ENCODE measurements at regions not wholly inside any gene's neighbourhood (a gene's known extent, or its start where the extent isn't known, plus 50 kb on each side); places are given as distances from the start of the nearest gene placed in this dataset.

DNA sequence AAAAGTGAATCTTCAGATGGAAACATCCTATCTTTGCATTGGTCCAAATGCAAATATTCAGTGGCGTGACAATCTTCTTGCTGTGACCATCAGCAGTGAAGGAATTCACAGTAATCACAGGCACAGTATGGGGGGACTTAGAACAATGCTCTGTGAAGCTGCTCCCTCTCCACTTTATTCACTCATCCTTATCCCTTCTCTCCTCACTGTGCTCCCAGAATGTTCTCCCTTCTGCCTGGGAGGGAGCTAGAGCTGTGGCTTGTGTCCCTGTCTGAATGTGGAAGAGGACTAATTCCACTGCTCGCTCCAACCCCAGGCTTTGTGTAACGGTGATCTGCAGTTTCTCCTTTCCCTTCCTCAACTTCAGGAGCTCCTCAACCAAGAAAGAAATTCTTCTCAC lies 243.7 kb downstream of the ALDH8A1 start:
- Histone ChIP-seq H3K4me1 (no peaks in the 10 kb centered on the region), H3K9me3 (no peaks in the 10 kb centered on the region), H3K4me3 (no peak overlapping the region), H3K36me3 (no peaks in the 10 kb centered on the region), H3K27me3 (no peaks in the 10 kb centered on the region), H3K27ac (no peak overlapping the region)
- DNase-seq, result no peak
- intact Hi-C loops (cut with DNase I; ENCODE audit: low total_unique reads), result no loop called here
- TF ChIP-seq POLR2A (IDR thresholded peaks at IDR 0.05), result no peak

DNA sequence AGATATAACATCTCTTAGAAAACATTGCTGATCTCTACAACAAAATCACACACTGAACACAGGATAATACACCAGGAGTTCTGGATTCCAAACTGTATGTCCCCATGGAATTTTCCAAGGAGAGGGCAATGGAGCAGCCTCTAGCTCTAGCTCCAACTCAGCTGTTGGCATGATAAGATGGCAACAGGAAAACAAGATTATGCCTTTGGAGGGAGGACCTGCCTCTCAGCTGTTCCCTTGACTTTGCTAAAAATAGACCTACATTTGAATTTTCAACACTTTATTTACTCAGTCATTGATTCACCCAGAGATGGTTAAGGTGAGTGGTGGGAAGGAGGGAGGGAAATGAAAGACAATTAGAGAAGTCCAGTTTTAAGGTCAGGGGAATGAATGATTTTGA lies 246.7 kb downstream of the ALDH8A1 start:
- Histone ChIP-seq H3K9me3 (no peaks in the 10 kb centered on the region), H3K4me3 (no peak overlapping the region), H3K36me3 (no peaks in the 10 kb centered on the region), H3K27ac (no peak overlapping the region), H3K27me3 (no peaks in the 10 kb centered on the region), H3K4me1 (no peaks in the 10 kb centered on the region)
- intact Hi-C loops (cut with DNase I; ENCODE audit: low total_unique reads), result no loop called here
- TF ChIP-seq, protein P1, sequence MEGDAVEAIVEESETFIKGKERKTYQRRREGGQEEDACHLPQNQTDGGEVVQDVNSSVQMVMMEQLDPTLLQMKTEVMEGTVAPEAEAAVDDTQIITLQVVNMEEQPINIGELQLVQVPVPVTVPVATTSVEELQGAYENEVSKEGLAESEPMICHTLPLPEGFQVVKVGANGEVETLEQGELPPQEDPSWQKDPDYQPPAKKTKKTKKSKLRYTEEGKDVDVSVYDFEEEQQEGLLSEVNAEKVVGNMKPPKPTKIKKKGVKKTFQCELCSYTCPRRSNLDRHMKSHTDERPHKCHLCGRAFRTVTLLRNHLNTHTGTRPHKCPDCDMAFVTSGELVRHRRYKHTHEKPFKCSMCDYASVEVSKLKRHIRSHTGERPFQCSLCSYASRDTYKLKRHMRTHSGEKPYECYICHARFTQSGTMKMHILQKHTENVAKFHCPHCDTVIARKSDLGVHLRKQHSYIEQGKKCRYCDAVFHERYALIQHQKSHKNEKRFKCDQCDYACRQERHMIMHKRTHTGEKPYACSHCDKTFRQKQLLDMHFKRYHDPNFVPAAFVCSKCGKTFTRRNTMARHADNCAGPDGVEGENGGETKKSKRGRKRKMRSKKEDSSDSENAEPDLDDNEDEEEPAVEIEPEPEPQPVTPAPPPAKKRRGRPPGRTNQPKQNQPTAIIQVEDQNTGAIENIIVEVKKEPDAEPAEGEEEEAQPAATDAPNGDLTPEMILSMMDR (IDR thresholded peaks at IDR 0.05), result no peak
- TF ChIP-seq POLR2A (IDR thresholded peaks at IDR 0.05), result no peak
- DNase-seq, result no peak

DNA sequence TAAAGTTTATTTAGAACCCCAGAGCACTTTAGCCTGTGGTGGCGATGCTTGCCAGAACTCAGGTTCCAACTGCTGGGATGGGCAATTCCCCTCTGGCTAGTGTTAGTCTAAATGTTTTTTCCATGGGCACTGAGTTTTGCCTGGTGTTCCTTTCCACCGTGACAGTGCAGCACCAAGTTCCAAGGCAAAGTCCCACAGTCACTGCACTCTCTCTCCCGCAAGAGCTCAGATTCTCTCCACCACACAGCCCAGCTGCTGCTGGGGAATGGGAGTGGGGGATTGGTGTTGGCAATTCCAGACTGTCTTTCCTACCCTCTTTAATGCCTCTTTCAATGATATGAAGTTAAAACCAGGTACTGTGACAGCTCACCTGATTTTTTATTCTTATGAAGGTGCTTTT lies 247.6 kb downstream of the ALDH8A1 start:
- TF ChIP-seq, protein P1 (IDR thresholded peaks at IDR 0.05), result no peak
- TF ChIP-seq POLR2A (IDR thresholded peaks at IDR 0.05), result no peak

DNA sequence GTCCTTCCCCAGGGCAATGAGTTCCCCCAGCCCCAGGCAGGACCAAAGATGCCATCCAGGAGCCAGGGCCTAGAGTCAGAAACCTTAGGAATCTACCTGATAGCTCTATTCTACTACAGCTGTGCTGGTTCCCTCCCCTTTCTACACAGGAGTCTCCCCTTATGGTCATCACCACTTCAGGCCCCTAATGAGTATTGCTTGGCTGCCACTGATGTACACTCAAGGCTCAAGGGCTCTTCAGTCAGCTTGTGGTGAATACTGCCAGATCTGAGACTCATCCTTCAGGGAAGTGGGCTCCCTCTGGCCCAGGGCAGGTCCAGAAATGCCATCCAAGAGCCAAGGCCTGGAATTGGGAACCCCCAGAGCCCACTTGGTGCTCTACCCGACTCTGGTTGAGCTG lies 248.6 kb downstream of the ALDH8A1 start:
- no peaks in the 10 kb centered on the region for H3K4me1 ChIP-seq
- intact Hi-C loops (cut with DNase I; ENCODE audit: low total_unique reads), result no loop called here
- TF ChIP-seq, protein P1 (IDR thresholded peaks at IDR 0.05), result no peak
- TF ChIP-seq POLR2A (IDR thresholded peaks at IDR 0.05), result no peak

More for the DNA sequence above, 247.6 kb downstream of the ALDH8A1 start:
- Histone ChIP-seq H3K4me3 (no peak overlapping the region), H3K27me3 (no peaks in the 10 kb centered on the region), H3K9me3 (no peaks in the 10 kb centered on the region), H3K27ac (no peak overlapping the region), H3K36me3 (no peaks in the 10 kb centered on the region), H3K4me1 (no peaks in the 10 kb centered on the region)
- no peak for DNase-seq
- intact Hi-C loops (cut with DNase I; ENCODE audit: low total_unique reads), result no loop called here

DNA sequence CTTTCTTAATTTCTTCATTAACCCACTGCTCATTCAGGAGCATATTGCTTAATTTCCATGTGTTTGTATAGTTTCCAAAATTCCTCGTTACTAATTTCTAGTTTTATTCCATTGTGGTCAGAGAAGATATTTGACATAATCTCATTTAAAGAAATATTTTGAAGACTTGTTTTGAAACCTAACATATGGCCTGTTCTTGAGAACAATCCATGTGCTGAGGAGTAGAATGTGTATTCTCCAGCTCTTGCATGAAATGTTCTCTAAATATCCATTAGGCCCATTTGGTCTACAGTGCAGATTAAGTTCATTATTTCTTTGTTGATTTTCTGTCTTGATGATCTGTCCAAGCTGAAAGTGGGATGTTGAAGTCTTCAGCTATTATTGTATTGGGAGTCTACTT lies 251.7 kb downstream of the ALDH8A1 start:
- no peaks in the 10 kb centered on the region for H3K9me3 ChIP-seq
- TF ChIP-seq POLR2A (IDR thresholded peaks at IDR 0.05), result no peak
- TF ChIP-seq, protein P1 (IDR thresholded peaks at IDR 0.05), result no peak
- intact Hi-C loops (cut with DNase I; ENCODE audit: low total_unique reads), result no loop called here
- H3K36me3 ChIP-seq, result no peaks in the 10 kb centered on the region
- no peak for DNase-seq
- H3K27me3 ChIP-seq, result no peaks in the 10 kb centered on the region
- no peaks in the 10 kb centered on the region for H3K4me1 ChIP-seq
- H3K4me3 ChIP-seq, result no peak overlapping the region
- H3K27ac ChIP-seq, result no peak overlapping the region

More for the DNA sequence above, 248.6 kb downstream of the ALDH8A1 start:
- no peak overlapping the region for H3K4me3 ChIP-seq
- H3K36me3 ChIP-seq, result no peaks in the 10 kb centered on the region
- DNase-seq, result no peak
- no peaks in the 10 kb centered on the region for H3K9me3 ChIP-seq
- no peak overlapping the region for H3K27ac ChIP-seq
- H3K27me3 ChIP-seq, result no peaks in the 10 kb centered on the region

DNA sequence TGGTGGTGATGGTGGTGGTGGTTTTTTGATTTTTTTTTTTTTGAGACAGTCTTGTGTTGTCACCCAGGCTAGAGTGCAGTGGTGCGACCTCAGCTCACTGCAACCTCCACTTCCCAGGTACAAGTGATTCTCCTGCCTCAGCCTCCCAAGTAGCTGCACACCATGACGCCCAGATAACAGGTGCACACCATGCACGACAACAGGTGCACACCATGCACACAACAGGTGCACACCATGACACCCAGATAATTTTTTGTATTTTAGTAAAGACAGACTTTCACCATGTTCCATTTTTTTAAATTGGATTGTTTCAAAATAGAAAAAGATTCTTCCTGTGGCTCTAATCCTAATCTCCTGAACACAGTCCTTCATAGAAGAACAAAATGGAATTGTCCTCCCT lies 257.9 kb downstream of the ALDH8A1 start:
- H3K4me1 ChIP-seq, result no peaks in the 10 kb centered on the region
- no peaks in the 10 kb centered on the region for H3K27me3 ChIP-seq
- no peaks in the 10 kb centered on the region for H3K36me3 ChIP-seq
- H3K9me3 ChIP-seq, result no peaks in the 10 kb centered on the region
- H3K4me3 ChIP-seq, result no peak overlapping the region
- no peak overlapping the region for H3K27ac ChIP-seq
- TF ChIP-seq, protein P1 (IDR thresholded peaks at IDR 0.05), result no peak
- no peak for TF ChIP-seq POLR2A (IDR thresholded peaks at IDR 0.05)
- no peak for DNase-seq
- intact Hi-C loops (cut with DNase I; ENCODE audit: low total_unique reads), result no loop called here

Data from uterus (tissue), 3 donors.